ENCODE measurements at regions not wholly inside any gene's neighbourhood (a gene's known extent, or its start where the extent isn't known, plus 50 kb on each side); places are given as distances from the start of the nearest gene placed in this dataset.
"Not testable (repeated sequence)": the region's sequence is repeated elsewhere in the genome, so short reads cannot be mapped to it uniquely, and the experiment has no call there.

DNA sequence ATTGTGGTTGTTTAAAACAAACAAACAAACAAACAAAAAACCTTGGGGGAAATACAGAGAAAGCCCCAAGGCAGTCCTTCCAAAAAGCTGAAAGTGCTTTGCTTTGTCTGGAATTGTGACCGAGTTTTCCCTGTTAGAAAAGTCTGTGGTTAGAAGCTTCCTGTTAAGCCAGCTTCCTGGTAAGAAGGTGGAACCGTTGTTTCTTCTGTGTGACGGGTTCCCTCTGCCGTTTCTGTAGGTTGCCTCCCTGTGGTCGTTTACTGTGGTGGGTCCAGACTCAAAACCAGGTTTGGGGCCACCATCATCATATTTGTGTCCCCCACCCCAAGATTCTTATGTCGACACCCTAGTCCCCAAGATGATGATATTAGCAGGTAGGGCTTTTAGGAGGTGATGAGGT is 371.4 kb upstream of the AMELY start:
- intact Hi-C loops (cut with DNase I) = no loop called here
- no peak overlapping the region for H3K27ac ChIP-seq (ENCODE audit: low read depth in 2 of 2, low read length in 2 of 2)
- FAIRE-seq = no peak

DNA sequence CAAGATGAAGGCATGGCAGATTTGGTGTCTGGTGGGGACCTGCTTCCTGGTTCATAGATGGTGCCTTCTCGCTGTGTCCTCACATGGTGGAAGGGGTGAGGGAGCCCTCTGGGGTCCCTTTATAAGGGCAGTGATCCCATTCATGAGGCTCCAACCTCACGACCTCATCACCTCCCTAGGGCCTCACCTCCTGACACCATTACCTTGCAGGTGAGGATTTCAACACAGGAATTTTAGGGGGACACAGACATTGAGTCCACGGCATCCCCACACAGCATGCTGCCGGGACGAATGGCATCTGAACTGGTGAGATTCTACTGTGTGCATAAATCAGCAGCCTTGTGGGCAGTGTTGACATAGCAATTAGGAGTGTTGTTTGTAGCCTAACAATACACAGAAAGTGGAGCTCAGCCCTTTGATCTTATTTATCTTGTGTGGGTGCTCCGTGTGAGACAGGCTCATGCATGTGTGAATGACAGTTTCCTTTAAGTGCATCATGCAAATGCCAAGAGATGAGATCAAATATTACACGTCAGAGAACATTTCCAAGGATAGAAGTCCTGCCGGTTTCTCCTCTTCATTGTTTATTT is 368.7 kb upstream of the AMELY start:
- H3K27me3 ChIP-seq (ENCODE audit: control insufficient read depth, insufficient read depth, low read length); H3K27ac ChIP-seq (ENCODE audit: low read depth in 2 of 2, low read length in 2 of 2); H3K9me3 ChIP-seq (ENCODE audit: control insufficient read depth in 2 of 3, insufficient read depth in 1 of 3, low read length in 3 of 3); FAIRE-seq; DNase-seq; H3K4me3 ChIP-seq (ENCODE audit: low read length in 3 of 3); H3K4me1 ChIP-seq (ENCODE audit: control insufficient read depth in 2 of 3, insufficient read depth in 2 of 3, low read depth in 1 of 3, low read length in 3 of 3); H3K9ac ChIP-seq (ENCODE audit: low read length in 3 of 3); intact Hi-C loops (cut with DNase I); H3K36me3 ChIP-seq (ENCODE audit: control insufficient read depth in 2 of 3, insufficient read depth in 3 of 3, low read length in 3 of 3): not testable (repeated sequence)

More for the DNA sequence above, 371.4 kb upstream of the AMELY start:
- TF ChIP-seq, protein P1, sequence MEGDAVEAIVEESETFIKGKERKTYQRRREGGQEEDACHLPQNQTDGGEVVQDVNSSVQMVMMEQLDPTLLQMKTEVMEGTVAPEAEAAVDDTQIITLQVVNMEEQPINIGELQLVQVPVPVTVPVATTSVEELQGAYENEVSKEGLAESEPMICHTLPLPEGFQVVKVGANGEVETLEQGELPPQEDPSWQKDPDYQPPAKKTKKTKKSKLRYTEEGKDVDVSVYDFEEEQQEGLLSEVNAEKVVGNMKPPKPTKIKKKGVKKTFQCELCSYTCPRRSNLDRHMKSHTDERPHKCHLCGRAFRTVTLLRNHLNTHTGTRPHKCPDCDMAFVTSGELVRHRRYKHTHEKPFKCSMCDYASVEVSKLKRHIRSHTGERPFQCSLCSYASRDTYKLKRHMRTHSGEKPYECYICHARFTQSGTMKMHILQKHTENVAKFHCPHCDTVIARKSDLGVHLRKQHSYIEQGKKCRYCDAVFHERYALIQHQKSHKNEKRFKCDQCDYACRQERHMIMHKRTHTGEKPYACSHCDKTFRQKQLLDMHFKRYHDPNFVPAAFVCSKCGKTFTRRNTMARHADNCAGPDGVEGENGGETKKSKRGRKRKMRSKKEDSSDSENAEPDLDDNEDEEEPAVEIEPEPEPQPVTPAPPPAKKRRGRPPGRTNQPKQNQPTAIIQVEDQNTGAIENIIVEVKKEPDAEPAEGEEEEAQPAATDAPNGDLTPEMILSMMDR (IDR thresholded peaks at IDR 0.05; ENCODE audit: borderline replicate concordance, extremely low read depth, insufficient read depth) = no peak
- Histone ChIP-seq H3K36me3 (ENCODE audit: control insufficient read depth in 2 of 3, insufficient read depth in 3 of 3, low read length in 3 of 3) (no peaks in the 10 kb centered on the region), H3K4me3 (ENCODE audit: low read length in 3 of 3) (no peak overlapping the region), H3K4me1 (ENCODE audit: control insufficient read depth in 2 of 3, insufficient read depth in 2 of 3, low read depth in 1 of 3, low read length in 3 of 3) (no peaks in the 10 kb centered on the region), H3K27me3 (ENCODE audit: control insufficient read depth, insufficient read depth, low read length) (no peaks in the 10 kb centered on the region), H3K9ac (ENCODE audit: low read length in 3 of 3) (no peak overlapping the region), H3K9me3 (ENCODE audit: control insufficient read depth in 2 of 3, insufficient read depth in 1 of 3, low read length in 3 of 3) (no peaks in the 10 kb centered on the region)
- no peak for DNase-seq

DNA sequence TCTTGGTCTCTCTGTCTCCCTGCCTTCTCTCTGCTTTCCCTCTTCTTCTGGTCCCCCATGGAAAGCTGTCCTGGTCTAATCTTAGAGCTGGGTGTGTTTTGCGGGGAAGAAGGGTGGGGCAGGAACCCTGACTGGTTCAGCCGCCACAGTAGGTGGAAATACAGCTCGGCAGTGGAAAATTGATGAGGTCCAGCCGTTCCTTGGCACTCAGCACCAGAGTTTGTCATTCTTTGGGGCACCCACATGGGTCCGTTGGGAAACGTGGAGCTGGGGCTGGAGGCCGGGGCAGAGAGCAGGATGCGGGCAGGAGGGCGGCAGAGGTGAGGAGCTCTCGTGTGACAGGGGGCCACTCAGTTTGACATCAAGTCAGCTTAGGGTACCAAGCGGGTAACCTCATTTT is 364.2 kb upstream of the AMELY start:
- H3K4me3 ChIP-seq (ENCODE audit: low read length in 3 of 3) = peak overlapping the region in 1 of 3 donors; percentile 60
- DNase-seq (no peak), FAIRE-seq (no peak)
- peak overlapping the region in 1 of 2 donors; percentile 60 for H3K27ac ChIP-seq (ENCODE audit: low read depth in 2 of 2, low read length in 2 of 2)
- H3K27me3 ChIP-seq (ENCODE audit: control insufficient read depth, insufficient read depth, low read length) = no peaks in the 10 kb centered on the region
- intact Hi-C loops (cut with DNase I) = no loop called here
- no peaks in the 10 kb centered on the region for H3K9me3 ChIP-seq (ENCODE audit: control insufficient read depth in 2 of 3, insufficient read depth in 1 of 3, low read length in 3 of 3)
- TF ChIP-seq, protein P1 (IDR thresholded peaks at IDR 0.05; ENCODE audit: borderline replicate concordance, extremely low read depth, insufficient read depth) = no peak
- no peaks in the 10 kb centered on the region for H3K36me3 ChIP-seq (ENCODE audit: control insufficient read depth in 2 of 3, insufficient read depth in 3 of 3, low read length in 3 of 3)
- no peaks in the 10 kb centered on the region for H3K4me1 ChIP-seq (ENCODE audit: control insufficient read depth in 2 of 3, insufficient read depth in 2 of 3, low read depth in 1 of 3, low read length in 3 of 3)
- no peak overlapping the region for H3K9ac ChIP-seq (ENCODE audit: low read length in 3 of 3)

DNA sequence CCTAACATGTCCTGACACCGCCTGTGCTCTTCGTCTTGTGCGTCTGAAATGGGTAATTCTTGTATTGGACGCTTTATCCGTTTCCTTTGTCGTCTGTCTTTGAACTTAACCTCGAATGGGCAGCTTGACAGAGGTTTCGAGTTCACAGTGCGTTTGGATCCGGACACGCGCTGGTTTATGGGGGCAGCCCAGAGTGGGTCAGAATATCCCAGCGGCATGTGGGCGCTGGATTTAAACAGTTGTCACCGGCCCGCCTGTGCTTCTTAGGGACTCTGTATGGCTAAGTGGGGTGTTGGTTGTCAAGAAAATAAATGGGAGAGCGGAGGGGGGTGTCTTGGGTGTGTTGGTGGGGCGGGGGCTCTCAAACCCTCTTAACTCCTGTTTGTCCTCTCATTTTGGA is 363.5 kb upstream of the AMELY start:
- no peaks in the 10 kb centered on the region for H3K27me3 ChIP-seq (ENCODE audit: control insufficient read depth, insufficient read depth, low read length)
- no peak for FAIRE-seq
- H3K36me3 ChIP-seq (ENCODE audit: control insufficient read depth in 2 of 3, insufficient read depth in 3 of 3, low read length in 3 of 3) = no peaks in the 10 kb centered on the region

More for the DNA sequence above, 363.5 kb upstream of the AMELY start:
- Histone ChIP-seq H3K4me1 (ENCODE audit: control insufficient read depth in 2 of 3, insufficient read depth in 2 of 3, low read depth in 1 of 3, low read length in 3 of 3) (no peaks in the 10 kb centered on the region), H3K27ac (ENCODE audit: low read depth in 2 of 2, low read length in 2 of 2) (peak overlapping the region in 1 of 2 donors; percentile 32), H3K4me3 (ENCODE audit: low read length in 3 of 3) (peak overlapping the region in 1 of 3 donors; percentile 60), H3K9me3 (ENCODE audit: control insufficient read depth in 2 of 3, insufficient read depth in 1 of 3, low read length in 3 of 3) (no peaks in the 10 kb centered on the region), H3K9ac (ENCODE audit: low read length in 3 of 3) (peak overlapping the region in 1 of 3 donors; percentile 34)
- TF ChIP-seq, protein P1 (IDR thresholded peaks at IDR 0.05; ENCODE audit: borderline replicate concordance, extremely low read depth, insufficient read depth) = no peak
- intact Hi-C loops (cut with DNase I) = no loop called here
- DNase-seq = peak in 2 of 5 donors; percentile 33 to 40

Data from kidney (tissue), 13 donors.